Testis (tissue), 2 donors: ENCODE measurements at regions not wholly inside any gene's neighbourhood (a gene's known extent, or its start where the extent isn't known, plus 50 kb on each side); places are given as distances from the start of the nearest gene placed in this dataset.

Source experiments
- CTCF ChIP-seq, 3 experiments: fragments of 450-650 bp in 2 of 3; fragments of 200-600 bp in 1 of 3; sonication (generic) in 1 of 3; IDR thresholded peaks; one replicate each; pipeline ENCODE4 v1.5.1; 2016 to 2019; ENCODE audit warnings: antibody characterized with exemption in 3 of 3, mild to moderate bottlenecking in 2 of 3, moderate library complexity in 1 of 3
- POLR2A ChIP-seq: fragments of 450-650 bp; IDR thresholded peaks from one replicate; pipeline ENCODE4 v1.6.1; 2017; ENCODE audit warnings: antibody characterized with exemption, mild to moderate bottlenecking, moderate library complexity

GRCh38 chr13:62537593-62537992 is 1121.9 kb upstream of the PCDH20 start:
- no peak for TF ChIP-seq CTCF (IDR thresholded peaks at IDR 0.05)
- no peak for TF ChIP-seq POLR2A
